AG04450 (cell line): ENCODE measurements at regions not wholly inside any gene's neighbourhood (a gene's known extent, or its start where the extent isn't known, plus 50 kb on each side); places are given as distances from the start of the nearest gene placed in this dataset.

ENCODE experiments used
- CTCF ChIA-PET: fragments of 300-600, 350-600 bp; formaldehyde crosslinking; extraction: SDS; loops from one replicate; lab custom pipeline; 2022; ENCODE audit warnings: antibody characterized with exemption, inconsistent platforms; lab: Charles Lee
- POLR2A ChIA-PET: fragments of 350-600 bp; formaldehyde crosslinking; extraction: SDS; loops from one replicate; lab custom pipeline; 2021; ENCODE audit warnings: antibody characterized with exemption, inconsistent platforms; lab: Yijun Ruan, JAX
- DNase-seq: peaks from one replicate; pipeline ENCODE4 v3.0.0-alpha.2; 2011; ENCODE audit warnings: low read depth, low spot score
- H3K27ac ChIP-seq: one replicate; pipeline ENCODE4 v1.5.1; 2012; ENCODE audit warnings: low read depth, low read length, control low read depth
- H3K27me3 ChIP-seq: one replicate; pipeline ENCODE4 v1.6.0; 2012; ENCODE audit warnings: low read length; ENCODE audit not compliant: control insufficient read depth, insufficient read depth
- H3K4me3 ChIP-seq: 2 replicates; pipeline ENCODE4 v1.5.1; 2011; ENCODE audit warnings: mild to moderate bottlenecking, low read depth, low read length, control low read depth
- H3K9me3 ChIP-seq: 2 replicates; pipeline ENCODE4 v1.5.1; 2012; ENCODE audit warnings: low read length; ENCODE audit not compliant: control insufficient read depth, insufficient read depth
- TF ChIP-seq, protein P1 (sequence below): IDR thresholded peaks from 2 replicates; pipeline ENCODE4 v1.5.1; 2011; ENCODE audit warnings: low read depth, low read length, control low read depth, inconsistent platforms

DNA sequence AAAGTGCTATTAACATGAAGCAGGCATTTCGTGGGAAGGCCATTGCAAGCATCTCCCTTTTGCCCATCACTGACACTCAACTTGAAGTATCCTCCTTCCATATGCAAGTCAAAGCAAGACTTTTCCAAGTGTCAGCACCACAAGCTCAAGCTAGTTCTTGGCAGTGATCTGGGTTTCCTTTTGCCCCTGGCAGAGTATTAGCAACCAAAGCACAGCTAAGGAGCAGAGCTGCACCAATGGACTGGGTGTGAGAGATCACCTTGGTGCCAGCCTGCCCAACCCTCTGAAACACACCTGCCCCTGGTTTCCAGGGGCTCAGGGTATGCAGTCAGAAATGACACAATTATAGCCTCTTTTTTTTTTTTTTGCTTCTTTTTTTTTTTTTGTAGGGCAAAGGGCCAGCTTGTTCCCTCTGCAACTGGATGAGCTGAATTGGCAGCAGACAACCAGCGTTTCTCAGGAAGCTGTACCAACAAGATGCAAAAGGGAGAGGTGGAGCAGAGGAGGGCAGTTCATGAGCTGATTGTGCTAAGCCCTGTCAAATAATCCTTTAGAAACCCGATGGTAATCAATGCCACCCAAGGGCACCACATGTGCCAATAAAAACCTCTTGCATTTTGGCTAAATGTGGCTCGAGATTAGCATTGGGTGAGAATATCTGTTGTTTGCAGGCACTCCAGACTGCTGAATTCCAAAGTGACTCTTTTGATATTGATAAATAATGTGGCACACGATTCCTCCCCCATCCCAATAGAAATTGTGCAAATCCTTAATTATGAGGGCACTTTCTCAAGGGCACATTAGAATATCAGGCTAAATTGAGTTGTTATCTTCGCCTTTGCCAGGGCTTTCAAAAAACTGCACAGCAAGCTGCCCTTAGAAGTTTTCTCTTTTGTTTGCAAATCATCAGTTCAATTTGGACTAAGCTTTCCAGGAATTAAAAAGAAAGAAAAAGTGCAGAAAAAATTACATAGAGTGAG, 192.4 kb downstream of the GAS1 start:
- Histone ChIP-seq H3K27me3 (no peaks in the 10 kb centered on the region), H3K27ac (no peak overlapping the region), H3K4me3 (no peak overlapping the region), H3K9me3 (no peaks in the 10 kb centered on the region)
- TF ChIP-seq, protein P1, sequence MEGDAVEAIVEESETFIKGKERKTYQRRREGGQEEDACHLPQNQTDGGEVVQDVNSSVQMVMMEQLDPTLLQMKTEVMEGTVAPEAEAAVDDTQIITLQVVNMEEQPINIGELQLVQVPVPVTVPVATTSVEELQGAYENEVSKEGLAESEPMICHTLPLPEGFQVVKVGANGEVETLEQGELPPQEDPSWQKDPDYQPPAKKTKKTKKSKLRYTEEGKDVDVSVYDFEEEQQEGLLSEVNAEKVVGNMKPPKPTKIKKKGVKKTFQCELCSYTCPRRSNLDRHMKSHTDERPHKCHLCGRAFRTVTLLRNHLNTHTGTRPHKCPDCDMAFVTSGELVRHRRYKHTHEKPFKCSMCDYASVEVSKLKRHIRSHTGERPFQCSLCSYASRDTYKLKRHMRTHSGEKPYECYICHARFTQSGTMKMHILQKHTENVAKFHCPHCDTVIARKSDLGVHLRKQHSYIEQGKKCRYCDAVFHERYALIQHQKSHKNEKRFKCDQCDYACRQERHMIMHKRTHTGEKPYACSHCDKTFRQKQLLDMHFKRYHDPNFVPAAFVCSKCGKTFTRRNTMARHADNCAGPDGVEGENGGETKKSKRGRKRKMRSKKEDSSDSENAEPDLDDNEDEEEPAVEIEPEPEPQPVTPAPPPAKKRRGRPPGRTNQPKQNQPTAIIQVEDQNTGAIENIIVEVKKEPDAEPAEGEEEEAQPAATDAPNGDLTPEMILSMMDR: no peak
- DNase-seq: no peak
- POLR2A ChIA-PET: no interaction called here
- CTCF ChIA-PET: no interaction called here

DNA sequence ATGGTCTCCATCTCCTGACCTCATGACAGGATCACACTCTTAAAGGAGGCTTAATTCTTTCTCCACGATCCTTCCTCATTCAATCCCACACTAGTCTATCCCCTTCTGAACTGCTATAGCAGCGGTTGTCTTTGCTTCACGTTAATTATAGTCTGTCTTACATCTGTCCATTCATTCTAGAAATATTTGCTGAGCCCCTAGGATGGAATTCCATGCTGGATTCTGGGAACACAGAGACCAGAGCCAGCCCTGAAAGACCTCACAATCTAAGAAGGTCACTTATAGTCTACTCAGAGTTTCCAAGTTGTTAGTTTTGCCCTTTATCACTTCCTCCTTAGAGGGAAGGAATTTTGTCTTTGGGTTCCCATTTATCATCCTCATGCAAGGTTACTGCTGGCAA, 193.5 kb downstream of the GAS1 start:
- no peak overlapping the region for H3K27ac ChIP-seq
- POLR2A ChIA-PET: no interaction called here

DNA sequence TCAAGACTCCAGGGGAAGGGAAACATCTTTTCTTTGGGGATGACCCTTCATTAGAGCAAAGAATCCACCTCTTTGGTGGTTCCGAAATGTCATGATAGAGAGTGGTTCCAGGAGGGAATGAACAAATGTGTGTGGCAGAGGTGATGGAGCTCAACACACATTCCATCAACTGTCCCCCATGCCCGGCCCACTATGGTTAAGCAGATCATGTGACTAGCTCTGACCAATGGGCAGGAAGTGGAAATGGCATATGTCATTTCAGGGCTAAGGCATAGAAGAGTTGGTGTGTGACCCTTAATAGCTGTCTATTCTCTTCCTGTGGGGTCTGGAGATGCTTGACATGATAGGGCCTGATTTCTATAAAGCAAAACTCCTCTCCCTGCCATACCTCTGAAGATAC, 194.6 kb downstream of the GAS1 start:
- H3K4me3 ChIP-seq: no peak overlapping the region
- CTCF ChIA-PET: no interaction called here
- peaks cover under 1% of the 10 kb centered on the region for H3K27me3 ChIP-seq
- no peak for DNase-seq
- POLR2A ChIA-PET: no interaction called here
- no peak overlapping the region for H3K27ac ChIP-seq
- H3K9me3 ChIP-seq: no peaks in the 10 kb centered on the region
- TF ChIP-seq, protein P1: no peak

More for the DNA sequence above, 193.5 kb downstream of the GAS1 start:
- no peaks in the 10 kb centered on the region for H3K27me3 ChIP-seq
- no peak overlapping the region for H3K4me3 ChIP-seq
- CTCF ChIA-PET: no interaction called here
- DNase-seq: no peak
- no peaks in the 10 kb centered on the region for H3K9me3 ChIP-seq
- TF ChIP-seq, protein P1: no peak

DNA sequence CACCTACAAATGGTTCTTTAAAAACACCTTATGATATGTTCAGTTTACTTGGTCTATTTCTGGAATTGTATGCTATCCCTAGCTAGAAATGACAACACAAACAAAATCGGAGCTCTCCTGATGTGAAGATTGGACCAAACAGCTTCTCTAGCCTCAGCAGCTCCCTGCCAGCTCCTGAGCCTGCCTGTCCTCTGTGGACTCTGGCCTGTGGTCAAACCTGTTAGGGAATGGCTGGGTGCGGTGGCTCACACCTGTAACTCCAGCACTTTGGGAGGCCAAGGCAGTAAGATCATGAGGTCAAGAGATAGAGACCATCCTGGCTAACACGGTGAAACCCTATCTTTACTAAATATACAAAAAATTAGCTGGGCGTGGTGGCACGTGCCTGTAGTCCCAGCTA, 195.3 kb downstream of the GAS1 start:
- POLR2A ChIA-PET: no interaction called here
- no peak for DNase-seq
- Histone ChIP-seq H3K4me3 (no peak overlapping the region), H3K27me3 (peaks cover 2% of the 10 kb centered on the region), H3K27ac (no peak overlapping the region), H3K9me3 (no peaks in the 10 kb centered on the region)
- CTCF ChIA-PET: no interaction called here
- TF ChIP-seq, protein P1: no peak

DNA sequence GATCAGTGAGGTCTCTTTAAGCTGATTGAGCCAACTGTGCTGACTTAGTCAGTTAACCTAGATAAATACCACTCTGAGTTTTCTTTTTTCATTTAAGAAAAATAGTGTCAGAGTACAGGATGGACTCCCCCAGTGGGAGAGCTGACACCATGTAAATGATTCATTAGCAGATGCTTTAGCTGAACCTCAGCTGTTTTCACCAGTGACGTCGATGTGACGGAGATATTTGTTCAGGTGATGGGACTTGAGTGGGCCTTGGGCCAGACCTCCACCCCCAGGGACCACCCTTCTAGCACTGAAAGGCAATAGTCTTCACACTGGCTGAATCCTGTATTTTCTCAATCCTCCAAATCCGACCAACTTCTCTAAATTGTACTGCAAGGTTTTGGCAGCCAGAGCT, 196.1 kb downstream of the GAS1 start:
- no peak for DNase-seq
- Histone ChIP-seq H3K27me3 (peaks cover 2% of the 10 kb centered on the region), H3K4me3 (no peak overlapping the region), H3K27ac (no peak overlapping the region), H3K9me3 (no peaks in the 10 kb centered on the region)
- ChIA-PET POLR2A (no interaction called here), CTCF (interaction anchor here (1.0 kb wide), 1 partner anchor 42 kb away, joined by 3 read pairs; no protein-coding TSS in a partner anchor)
- TF ChIP-seq, protein P1: no peak
